SK-N-SH (cell line): ENCODE measurements at regions not wholly inside any gene's neighbourhood (a gene's known extent, or its start where the extent isn't known, plus 50 kb on each side); places are given as distances from the start of the nearest gene placed in this dataset.

Experiments used
- CTCF ChIA-PET: fragments of 300-600, 350-600 bp; formaldehyde crosslinking; extraction: SDS; loops from one replicate; lab custom pipeline; 2021; lab: Yijun Ruan, JAX
- POLR2A ChIA-PET: fragments of 350-600 bp; sonication (Branson Sonifier 250); formaldehyde crosslinking; extraction: SDS; loops from one replicate; lab custom pipeline; 2020; ENCODE audit warnings: antibody characterized with exemption, inconsistent platforms; lab: Yijun Ruan, JAX
- DNase-seq: peaks from one replicate; pipeline ENCODE4 v3.0.0; 2012
- H2AFZ ChIP-seq: fragments of 200-600 bp; sonication (generic); 2 replicates; pipeline ENCODE4 v1.8.1; 2016; ENCODE audit warnings: antibody characterized with exemption, mild to moderate bottlenecking, low read depth
- H3F3A ChIP-seq: fragments of 200-600 bp; sonication (generic); replicated peaks from 2 replicates; pipeline ENCODE3; 2016; ENCODE audit warnings: antibody characterized with exemption, mild to moderate bottlenecking; ENCODE audit not compliant: insufficient read depth
- H3K27ac ChIP-seq, 2 experiments: fragments of 200-500 bp in 1 of 2; fragments of 200-600 bp in 1 of 2; sonication (Bioruptor generic) in 1 of 2; sonication (generic), shearing (Covaris generic) in 1 of 2; 2 replicates each; pipeline versions ENCODE4 v1.5.1 to v1.6.1; 2014 to 2016; ENCODE audit warnings: low read depth in 2 of 2, inconsistent platforms in 1 of 2, low read length in 1 of 2, mild to moderate bottlenecking in 1 of 2, mixed read lengths in 1 of 2
- H3K27me3 ChIP-seq: fragments of 200-600 bp; sonication (generic), shearing (Covaris generic); 2 replicates; pipeline ENCODE4 v1.6.1; 2016; ENCODE audit warnings: mixed run types; ENCODE audit not compliant: insufficient read depth
- H3K36me3 ChIP-seq, 2 experiments: fragments of 200-500 bp in 1 of 2; fragments of 200-600 bp in 1 of 2; sonication (Bioruptor generic) in 1 of 2; sonication (generic) in 1 of 2; replicated peaks in 1 of 2; 2 replicates each; pipeline versions ENCODE3 to v1.5.1; 2014 to 2016; ENCODE audit warnings: low read length in 1 of 2, mild to moderate bottlenecking in 1 of 2; ENCODE audit not compliant: insufficient read depth in 2 of 2, control insufficient read depth in 1 of 2
- H3K4me1 ChIP-seq, 2 experiments: fragments of 200-500 bp in 1 of 2; fragments of 200-600 bp in 1 of 2; sonication (Bioruptor generic) in 1 of 2; sonication (generic), shearing (Covaris generic) in 1 of 2; 2 replicates each; pipeline versions ENCODE4 v1.5.1 to v1.6.1; 2014 to 2016; ENCODE audit warnings: low read depth in 1 of 2, low read length in 1 of 2, mixed run types in 1 of 2; ENCODE audit not compliant: insufficient read depth in 2 of 2, control insufficient read depth in 1 of 2
- H3K4me2 ChIP-seq: fragments of 200-600 bp; sonication (generic), shearing (Covaris generic); 2 replicates; pipeline ENCODE4 v1.6.1; 2017; ENCODE audit warnings: mixed run types
- H3K4me3 ChIP-seq, 2 experiments: fragments of 200-500 bp in 1 of 2; fragments of 200-600 bp in 1 of 2; sonication (Bioruptor generic) in 1 of 2; sonication (generic), shearing (Covaris generic) in 1 of 2; 2 replicates each; pipeline versions ENCODE4 v1.5.1 to v1.8.1; 2014 to 2016; ENCODE audit warnings: low read depth in 2 of 2, inconsistent platforms in 1 of 2, low read length in 1 of 2, mild to moderate bottlenecking in 1 of 2, mixed read lengths in 1 of 2, moderate library complexity in 1 of 2
- H3K79me2 ChIP-seq: fragments of 200-600 bp; sonication (generic); 2 replicates; pipeline ENCODE4 v1.8.1; 2017; ENCODE audit warnings: mild to moderate bottlenecking; ENCODE audit not compliant: insufficient read depth
- H3K9ac ChIP-seq: fragments of 200-600 bp; sonication (generic); 2 replicates; pipeline ENCODE4 v1.6.1; 2017; ENCODE audit warnings: mixed run types
- H3K9me2 ChIP-seq: fragments of 200-600 bp; sonication (generic); 2 replicates; pipeline ENCODE4 v1.6.1; 2017; ENCODE audit warnings: mixed run types
- H3K9me3 ChIP-seq: fragments of 200-600 bp; sonication (generic); 2 replicates; pipeline ENCODE4 v1.6.1; 2017; ENCODE audit warnings: mixed run types, mild to moderate bottlenecking, moderate library complexity
- H4K20me1 ChIP-seq: fragments of 200-600 bp; sonication (generic); 2 replicates; pipeline ENCODE4 v1.6.1; 2017; ENCODE audit warnings: mild to moderate bottlenecking, mixed run types; ENCODE audit not compliant: insufficient read depth
- CHD2 ChIP-seq: fragments of 150-350 bp; IDR thresholded peaks from 2 replicates; pipeline ENCODE4 v1.6.1; 2018; ENCODE audit warnings: low read length; ENCODE audit not compliant: partially characterized antibody
- CTCF ChIP-seq: fragments of 200-600 bp; sonication (generic); IDR thresholded peaks from 2 replicates; pipeline ENCODE4 v1.6.1; 2017; ENCODE audit warnings: antibody characterized with exemption, mild to moderate bottlenecking, moderate library complexity
- EP300 ChIP-seq, 2 experiments: IDR thresholded peaks; 2 replicates each; pipeline versions ENCODE4 v1.4.0 to v1.6.1; 2012; ENCODE audit warnings: borderline replicate concordance in 1 of 2, low read depth in 1 of 2, low read length in 1 of 2
- EZH2phosphoT487 ChIP-seq: fragments of 200-600 bp; sonication (generic); IDR thresholded peaks from 2 replicates; pipeline ENCODE4 v1.6.1; 2017; ENCODE audit warnings: low read depth, mixed run types, mild to moderate bottlenecking, antibody characterized with exemption, moderate library complexity, borderline replicate concordance
- FOSL2 ChIP-seq: IDR thresholded peaks from 2 replicates; pipeline ENCODE4 v1.4.0; 2012; ENCODE audit warnings: low read depth, mild to moderate bottlenecking, moderate library complexity, borderline replicate concordance
- FOXJ3 ChIP-seq: sonication (generic); formaldehyde crosslinking; IDR thresholded peaks from 2 replicates; pipeline ENCODE4 v1.5.1; 2020; ENCODE audit warnings: mild to moderate bottlenecking, missing genetic modification reagents
- FOXM1 ChIP-seq: IDR thresholded peaks from 2 replicates; pipeline ENCODE4 v1.4.0; 2012; ENCODE audit warnings: low read depth, mild to moderate bottlenecking
- GABPA ChIP-seq: IDR thresholded peaks from 2 replicates; pipeline ENCODE4 v1.4.0; 2012; ENCODE audit warnings: low read depth, mild to moderate bottlenecking
- IRF3 ChIP-seq: fragments of 150-350 bp; IDR thresholded peaks from 2 replicates; pipeline ENCODE4 v1.6.1; 2016; ENCODE audit warnings: mild to moderate bottlenecking, low read depth, low read length
- JUND ChIP-seq: IDR thresholded peaks from 2 replicates; pipeline ENCODE4 v1.4.0; 2012
- MAX ChIP-seq: IDR thresholded peaks from 2 replicates; pipeline ENCODE4 v1.4.0; 2012; ENCODE audit warnings: low read depth
- MXI1 ChIP-seq: IDR thresholded peaks from 2 replicates; pipeline ENCODE4 v1.6.1; 2012; ENCODE audit warnings: mild to moderate bottlenecking, low read depth, low read length, improper control_type of control experiment
- NRF1 ChIP-seq: IDR thresholded peaks from 2 replicates; pipeline ENCODE4 v1.6.1; 2012; ENCODE audit warnings: low read depth, mild to moderate bottlenecking, low read length
- REST ChIP-seq: IDR thresholded peaks from 2 replicates; pipeline ENCODE4 v1.6.1; 2012; ENCODE audit warnings: mild to moderate bottlenecking, low read depth, low read length, moderate library complexity
- RXRA ChIP-seq: IDR thresholded peaks from 2 replicates; pipeline ENCODE4 v1.4.0; 2012; ENCODE audit warnings: low read depth, mild to moderate bottlenecking, borderline replicate concordance
- SIN3A ChIP-seq: IDR thresholded peaks from 2 replicates; pipeline ENCODE4 v1.6.1; 2012; ENCODE audit warnings: low read depth, mild to moderate bottlenecking, low read length, moderate library complexity, borderline replicate concordance
- TCF12 ChIP-seq: IDR thresholded peaks from 2 replicates; pipeline ENCODE4 v1.4.0; 2012
- WGBS: methylation state at CpG from one replicate; pipeline ENCODE4 v1.1.6; 2017; ENCODE audit warnings: low lambda C conversion rate; 5-methylcytosine and 5-hydroxymethylcytosine counted together

GRCh38 chr1:193471981-193472380 lies 285.6 kb upstream of the B3GALT2 start:
- POLR2A ChIA-PET, result no interaction called here

GRCh38 chr1:193463326-193463932 lies 277.0 kb upstream of the B3GALT2 start:
- 42% methylated on average over 5 of the region's 5 CpGs for WGBS
- Histone ChIP-seq H3K9me3 (no peaks in the 10 kb centered on the region), H3K27ac (no peak overlapping the region; a peak in 1 of 4 replicates), H3K79me2 (no peaks in the 10 kb centered on the region), H3K4me1 (peaks cover 0 to 5% of the 10 kb centered on the region in 2 experiments; a peak in 1 of 4 replicates), H3K36me3 (no peaks in the 10 kb centered on the region), H3K4me2 (no peak overlapping the region), H3F3A (no peaks in the 10 kb centered on the region), H3K9ac (no peak overlapping the region), H4K20me1 (no peaks in the 10 kb centered on the region), H3K9me2 (no peaks in the 10 kb centered on the region), H3K4me3 (no peak overlapping the region), H3K27me3 (no peaks in the 10 kb centered on the region), H2AFZ (peak overlapping the region; percentile 45; the same call in 1 of the 2 replicates)
- DNase-seq, result no peak
- TF ChIP-seq CHD2 (no peak), FOXJ3 (CRISPR knock-in tag) (no peak), RXRA (no peak), GABPA (no peak), IRF3 (no peak), JUND (no peak), FOSL2 (no peak), REST (no peak), CTCF (no peak), TCF12 (no peak), EZH2phosphoT487 (no peak), NRF1 (no peak)
- ChIA-PET CTCF (no interaction called here), POLR2A (no interaction called here)

More at GRCh38 chr1:193471981-193472380, 285.6 kb upstream of the B3GALT2 start:
- CTCF ChIA-PET, result no interaction called here
- no peak overlapping the region for H3K9ac ChIP-seq
- no peaks in the 10 kb centered on the region for H3K27me3 ChIP-seq
- WGBS, result 61% methylated on average over 2 of the region's 2 CpGs
- H2AFZ ChIP-seq, result no peak overlapping the region
- no peaks in the 10 kb centered on the region for H3F3A ChIP-seq
- H3K79me2 ChIP-seq, result no peaks in the 10 kb centered on the region
- no peak overlapping the region for H3K4me2 ChIP-seq
- no peaks in the 10 kb centered on the region for H3K9me3 ChIP-seq
- H4K20me1 ChIP-seq, result no peaks in the 10 kb centered on the region
- H3K4me1 ChIP-seq, result no peaks in the 10 kb centered on the region
- H3K27ac ChIP-seq, result no peak overlapping the region
- H3K4me3 ChIP-seq, result no peak overlapping the region
- no peak for DNase-seq
- no peaks in the 10 kb centered on the region for H3K9me2 ChIP-seq
- no peak for TF ChIP-seq SIN3A
- no peak for TF ChIP-seq MXI1
- no peak for TF ChIP-seq FOXM1
- TF ChIP-seq EP300 (IDR thresholded peaks at IDR 0.05; ENCODE audit: borderline replicate concordance in 1 of 2, low read depth in 1 of 2, low read length in 1 of 2), result no peak
- no peak for TF ChIP-seq JUND
- no peak for TF ChIP-seq MAX
- no peaks in the 10 kb centered on the region for H3K36me3 ChIP-seq
